ENCODE measurements at regions not wholly inside any gene's neighbourhood (a gene's known extent, or its start where the extent isn't known, plus 50 kb on each side); places are given as distances from the start of the nearest gene placed in this dataset.

- TF ChIP-seq POLR2A (IDR thresholded peaks at IDR 0.05): no peak
- TF ChIP-seq CTCF (IDR thresholded peaks at IDR 0.05): no peak
Measured at GRCh38 chr5:24906689-24907088, 261.9 kb upstream of the CDH10 start.

Measured in lower leg skin (tissue), 3 donors.